ENCODE measurements at regions not wholly inside any gene's neighbourhood (a gene's known extent, or its start where the extent isn't known, plus 50 kb on each side); places are given as distances from the start of the nearest gene placed in this dataset.

GRCh38 chr17:79441356-79442160 is 169.3 kb downstream of the RBFOX3 start:
- no peak for DNase-seq

- DNase-seq = no peak
These were observed 170.6 kb downstream of the RBFOX3 start for GRCh38 chr17:79440251-79440650.

- DNase-seq = no peak
These were observed 171.4 kb downstream of the RBFOX3 start for GRCh38 chr17:79439493-79439892.

GRCh38 chr17:79438546-79439334 is 172.1 kb downstream of the RBFOX3 start:
- no peak for DNase-seq

GRCh38 chr17:79438058-79438457 is 172.8 kb downstream of the RBFOX3 start:
- no peak for DNase-seq

- DNase-seq = no peak
These were observed 173.8 kb downstream of the RBFOX3 start for GRCh38 chr17:79437081-79437480.

- DNase-seq = no peak
These were observed 174.9 kb downstream of the RBFOX3 start for GRCh38 chr17:79435962-79436361.

GRCh38 chr17:79435296-79435695 is 175.6 kb downstream of the RBFOX3 start:
- DNase-seq = no peak

GRCh38 chr17:79434215-79434614 is 176.6 kb downstream of the RBFOX3 start:
- no peak for DNase-seq

- DNase-seq = no peak
These were observed 177.5 kb downstream of the RBFOX3 start for GRCh38 chr17:79433379-79433778.

GRCh38 chr17:79431175-79431574 is 179.7 kb downstream of the RBFOX3 start:
- DNase-seq = no peak

GRCh38 chr17:79429864-79430494 is 180.9 kb downstream of the RBFOX3 start:
- DNase-seq = no peak

GRCh38 chr17:79428988-79429387 is 181.9 kb downstream of the RBFOX3 start:
- no peak for DNase-seq

GRCh38 chr17:79427621-79428539 is 183.0 kb downstream of the RBFOX3 start:
- DNase-seq = no peak

- DNase-seq = no peak
These were observed 185.2 kb downstream of the RBFOX3 start for GRCh38 chr17:79425686-79426085.

GRCh38 chr17:79424471-79425185 is 186.2 kb downstream of the RBFOX3 start:
- no peak for DNase-seq

GRCh38 chr17:79423811-79424465 is 186.9 kb downstream of the RBFOX3 start:
- DNase-seq = no peak

GRCh38 chr17:79422236-79422635 is 188.6 kb downstream of the RBFOX3 start:
- DNase-seq = no peak

GRCh38 chr17:79420318-79421243 is 190.3 kb downstream of the RBFOX3 start:
- DNase-seq = no peak

GRCh38 chr17:79417476-79417988 is 193.3 kb downstream of the RBFOX3 start:
- DNase-seq = no peak
